GM19025 (cell line): ENCODE measurements at regions not wholly inside any gene's neighbourhood (a gene's known extent, or its start where the extent isn't known, plus 50 kb on each side); places are given as distances from the start of the nearest gene placed in this dataset.

Source experiments
- ATAC-seq: cut with Tn5 transposase; IDR thresholded peaks from one replicate; pipeline ENCODE4 v1.9.1; 2021; ENCODE audit warnings: mild to moderate bottlenecking, low read depth, moderate library complexity; ENCODE audit not compliant: unreplicated experiment

DNA sequence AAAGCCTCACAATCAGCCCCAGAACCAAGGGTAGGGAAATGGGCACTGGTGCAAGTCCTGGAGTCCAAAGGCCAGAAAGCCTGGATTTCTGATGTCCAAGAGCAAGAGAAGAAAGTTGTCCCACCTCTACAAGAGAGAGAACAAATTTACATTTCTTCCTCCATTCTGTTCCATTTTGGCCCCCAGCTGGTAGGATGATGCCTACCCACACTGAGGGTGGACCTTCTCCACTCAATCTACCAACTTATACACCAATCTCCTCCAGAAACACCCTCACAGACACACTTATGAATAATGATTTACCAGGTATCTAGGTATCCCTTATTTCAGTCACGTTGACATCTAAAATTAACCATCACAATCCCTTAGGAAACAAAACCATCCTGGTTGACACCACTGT lies 367.8 kb upstream of the GRIA3 start:
- no peak for ATAC-seq

DNA sequence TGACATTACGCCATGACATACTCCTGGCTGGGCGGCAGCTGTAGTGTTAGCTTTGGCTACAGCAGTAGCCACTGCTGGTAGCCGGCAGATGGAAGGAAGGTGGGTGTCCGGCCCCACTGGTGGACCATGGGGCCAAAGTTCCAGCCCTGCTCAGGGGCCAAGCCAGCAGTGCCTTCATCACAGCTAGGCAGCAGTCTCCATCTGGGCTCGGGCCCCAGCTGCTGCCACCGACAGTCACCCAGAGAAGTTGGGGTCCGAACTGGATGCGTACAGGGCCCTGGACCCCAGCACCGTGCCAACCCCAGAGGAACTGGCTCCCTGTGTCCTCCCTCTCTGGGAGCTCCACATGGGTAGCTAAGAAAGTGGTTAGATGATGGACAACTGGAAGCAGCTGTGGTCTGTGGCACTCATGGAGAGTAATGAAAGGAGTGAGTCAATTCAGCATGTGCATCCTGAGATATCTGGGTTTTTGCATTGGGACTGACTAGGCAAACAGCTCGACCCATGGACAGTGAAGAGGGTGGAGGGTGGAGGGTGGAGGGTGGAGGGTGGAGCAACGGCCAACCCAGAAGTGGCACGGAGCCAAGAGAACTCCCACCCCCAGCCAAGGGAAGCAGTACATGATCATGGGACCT lies 366.6 kb upstream of the GRIA3 start:
- no peak for ATAC-seq

DNA sequence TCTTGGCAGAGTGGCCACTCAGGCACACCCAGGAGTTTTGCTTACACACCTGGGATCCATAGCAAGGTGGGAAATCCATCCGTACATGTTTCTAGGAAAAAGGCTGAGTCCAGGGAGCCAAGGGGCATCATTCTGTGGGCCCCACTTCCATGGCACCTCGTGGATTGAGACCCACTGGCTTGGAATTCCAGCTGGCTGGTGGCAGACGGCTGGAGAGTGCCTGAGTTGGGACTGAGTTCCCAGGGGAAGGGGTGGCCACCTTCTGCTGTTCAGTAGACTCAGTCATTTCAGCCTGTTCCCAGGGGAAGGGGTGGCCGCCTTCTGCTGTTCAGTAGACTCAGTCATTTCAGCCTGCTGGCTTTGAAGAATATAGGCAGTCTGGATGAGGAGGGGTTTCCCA lies 366.0 kb upstream of the GRIA3 start:
- no peak for ATAC-seq

DNA sequence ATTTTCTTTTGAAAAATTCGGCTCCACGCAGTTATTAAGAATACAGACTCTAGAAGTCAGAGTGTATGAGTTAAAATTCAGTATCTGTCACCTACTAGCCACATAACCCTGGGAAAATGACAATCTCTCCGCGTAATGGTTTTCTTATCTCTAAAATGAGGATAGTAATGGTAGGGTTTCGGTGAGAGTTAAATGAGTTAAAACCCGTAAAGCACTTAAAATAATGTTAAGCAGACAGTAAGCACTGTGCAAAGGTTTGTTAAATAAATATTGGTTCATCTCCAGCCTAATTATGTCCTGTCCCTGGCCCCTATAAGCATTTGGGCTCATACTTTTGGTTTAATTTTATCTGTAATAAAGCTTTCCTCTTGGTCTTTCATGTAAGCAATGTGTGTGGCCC lies 350.8 kb upstream of the GRIA3 start:
- no peak for ATAC-seq

DNA sequence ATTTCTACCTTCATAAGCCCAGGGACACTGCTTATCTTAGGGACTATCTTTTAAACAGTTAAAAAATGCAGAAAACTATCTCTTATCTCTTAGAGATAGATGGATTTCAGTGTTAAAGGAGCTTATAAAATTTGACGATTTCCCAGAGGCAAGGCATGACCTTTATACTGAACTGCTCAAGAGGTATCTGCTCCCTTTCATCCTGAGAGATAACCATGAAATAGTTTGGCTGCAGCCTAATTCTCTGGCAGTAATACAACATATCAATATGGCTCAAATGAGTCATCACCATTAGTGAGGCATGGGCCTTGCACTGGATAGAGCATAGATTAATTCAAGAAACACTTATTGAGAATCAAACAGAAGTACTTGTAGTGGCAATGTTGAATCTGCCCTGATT lies 348.2 kb upstream of the GRIA3 start:
- ATAC-seq: no peak

DNA sequence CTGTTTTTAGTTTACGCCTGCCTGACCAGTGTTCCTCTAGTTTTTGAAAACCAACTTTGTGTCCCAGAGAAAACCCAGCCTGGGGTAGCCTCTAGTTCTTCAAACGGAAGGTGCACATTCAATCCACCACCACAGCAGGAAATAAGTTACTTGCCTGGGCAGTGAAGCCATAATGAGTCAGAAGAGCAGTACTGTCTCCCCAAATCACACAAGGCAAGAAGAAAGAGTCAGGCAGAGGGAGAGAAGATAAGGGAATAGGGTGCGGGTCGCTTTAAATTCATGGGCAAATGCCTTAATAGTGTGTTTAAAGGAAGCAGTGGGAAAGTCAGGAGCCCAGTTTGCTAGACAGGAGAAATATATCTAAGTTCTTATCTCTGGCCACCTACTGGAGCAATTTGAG lies 333.8 kb upstream of the GRIA3 start:
- ATAC-seq: no peak

DNA sequence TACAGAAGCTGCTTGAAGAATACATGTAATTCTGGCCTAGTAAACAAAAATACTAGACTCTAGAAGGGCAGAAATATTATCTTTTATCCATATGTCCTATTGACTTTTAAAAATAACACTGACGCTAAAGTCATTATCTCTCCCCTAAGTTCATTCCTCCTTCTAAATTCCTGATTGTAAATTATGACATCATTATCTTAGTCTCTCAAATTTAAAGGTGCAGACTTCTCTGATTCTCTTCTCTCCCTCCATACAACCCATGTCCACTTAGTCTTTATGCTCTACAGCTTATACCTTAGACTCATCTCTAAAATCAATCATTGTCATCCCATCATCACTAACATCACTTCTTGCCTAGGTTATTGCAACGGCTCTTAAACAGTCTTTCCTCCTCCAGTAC lies 327.9 kb upstream of the GRIA3 start:
- no peak for ATAC-seq

DNA sequence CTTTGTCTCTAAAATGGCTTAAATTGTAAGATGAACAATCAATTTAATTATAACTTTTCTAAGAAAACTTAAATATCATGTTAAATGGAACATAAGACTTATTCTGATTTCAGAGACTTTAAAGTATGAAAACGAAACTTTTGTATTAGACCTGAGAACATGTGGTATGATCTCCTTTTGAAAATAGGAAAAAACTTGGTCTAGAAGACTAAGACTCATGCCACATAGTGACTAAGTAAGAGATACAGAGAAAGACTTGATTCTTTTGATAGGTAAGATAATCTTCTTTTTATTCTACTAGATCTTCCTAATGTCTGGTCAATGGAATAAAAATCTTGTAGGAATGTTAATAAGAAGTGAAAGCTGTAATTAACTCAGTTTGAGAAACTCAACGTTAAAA lies 326.3 kb upstream of the GRIA3 start:
- ATAC-seq: no peak

DNA sequence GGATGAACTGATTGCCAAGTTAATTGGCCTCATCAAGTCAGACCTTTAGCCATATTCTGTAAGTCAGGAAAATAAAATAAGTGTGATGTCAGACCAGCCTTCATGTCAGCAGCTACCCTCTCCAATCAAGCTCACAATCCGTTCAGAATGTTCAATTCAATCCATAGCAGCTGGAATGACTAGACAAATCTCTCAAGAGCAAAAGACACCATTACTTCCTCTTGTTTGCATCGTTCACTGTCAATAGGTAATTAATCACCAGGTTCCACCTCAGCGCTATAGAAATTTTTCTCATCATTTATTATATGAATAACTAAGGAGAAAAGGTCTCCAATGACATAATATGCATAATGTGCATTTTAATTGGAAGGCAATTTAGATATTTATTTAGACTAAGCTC lies 321.0 kb upstream of the GRIA3 start:
- no peak for ATAC-seq

DNA sequence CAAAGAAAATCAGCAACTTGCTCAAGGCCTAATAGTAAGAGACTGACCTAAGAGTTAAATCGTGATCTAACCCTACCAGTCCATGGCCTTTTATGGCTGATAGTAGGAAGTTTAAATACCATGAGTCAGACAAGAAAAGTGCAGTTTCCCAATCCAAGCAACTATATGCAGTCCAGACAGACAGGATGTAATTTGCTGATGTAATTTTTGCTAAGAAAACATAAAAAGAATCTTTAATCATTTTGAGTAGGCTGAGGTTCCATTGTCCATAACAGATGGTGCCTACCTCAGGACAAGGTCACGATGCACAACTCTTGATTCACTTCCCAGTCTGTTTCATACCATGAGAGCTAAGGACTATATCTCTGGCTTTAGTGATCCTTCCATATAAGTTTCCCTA lies 317.5 kb upstream of the GRIA3 start:
- ATAC-seq: no peak

DNA sequence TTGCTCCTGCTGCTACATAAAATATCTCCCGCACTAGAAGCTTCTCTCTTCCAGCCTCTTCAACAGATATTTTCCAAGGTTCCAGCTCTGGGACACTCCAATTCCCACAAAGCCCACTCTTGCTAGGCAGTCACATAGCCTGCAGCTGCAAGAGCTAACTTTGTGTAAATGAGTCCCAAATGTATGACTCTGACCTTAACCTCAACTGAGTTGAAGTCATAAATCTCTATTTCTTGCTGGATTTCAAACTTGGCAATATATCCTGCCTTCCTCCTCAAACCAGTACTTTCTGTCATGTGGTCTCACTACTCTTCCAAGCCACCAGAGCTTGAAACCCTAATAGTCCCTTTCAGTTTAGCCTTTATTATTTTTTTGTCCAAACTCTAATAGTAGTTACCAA lies 315.4 kb upstream of the GRIA3 start:
- ATAC-seq: no peak

DNA sequence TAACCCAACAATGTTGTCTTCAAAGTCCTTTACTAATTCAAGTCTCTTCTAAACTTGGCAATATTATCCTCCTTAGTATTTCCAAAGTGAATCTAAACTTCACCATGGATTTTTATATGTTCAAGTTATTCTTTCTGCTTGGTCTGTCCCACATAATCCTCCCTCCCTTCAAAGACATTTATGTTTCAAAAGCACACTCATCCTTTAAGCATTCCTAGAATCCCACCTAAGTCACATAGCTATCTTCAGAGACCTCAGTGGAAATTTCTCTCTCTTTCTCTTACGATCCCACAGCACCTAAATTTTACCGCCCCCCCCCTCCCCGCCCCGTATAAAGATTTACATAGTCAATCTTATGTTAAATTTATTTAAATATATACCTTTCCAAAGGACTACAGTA lies 314.9 kb upstream of the GRIA3 start:
- no peak for ATAC-seq

DNA sequence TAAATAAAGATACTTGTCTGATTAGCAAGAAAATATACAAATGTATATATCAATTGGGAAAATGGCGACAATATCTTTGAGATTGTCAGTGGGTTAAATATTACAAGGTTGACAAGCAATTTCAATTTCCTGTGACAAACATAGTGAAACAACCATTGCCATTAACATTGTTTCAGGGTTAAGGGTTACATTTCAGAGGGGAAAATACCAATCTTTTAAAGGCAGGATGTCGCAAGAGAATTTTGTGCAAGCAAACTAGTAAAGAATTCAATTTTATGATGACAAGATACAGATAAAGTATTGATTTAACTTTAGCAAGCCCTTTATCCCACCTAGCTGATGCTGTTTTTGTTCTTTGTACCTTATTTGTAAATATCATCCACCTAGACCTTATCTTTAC lies 305.8 kb upstream of the GRIA3 start:
- ATAC-seq: no peak

DNA sequence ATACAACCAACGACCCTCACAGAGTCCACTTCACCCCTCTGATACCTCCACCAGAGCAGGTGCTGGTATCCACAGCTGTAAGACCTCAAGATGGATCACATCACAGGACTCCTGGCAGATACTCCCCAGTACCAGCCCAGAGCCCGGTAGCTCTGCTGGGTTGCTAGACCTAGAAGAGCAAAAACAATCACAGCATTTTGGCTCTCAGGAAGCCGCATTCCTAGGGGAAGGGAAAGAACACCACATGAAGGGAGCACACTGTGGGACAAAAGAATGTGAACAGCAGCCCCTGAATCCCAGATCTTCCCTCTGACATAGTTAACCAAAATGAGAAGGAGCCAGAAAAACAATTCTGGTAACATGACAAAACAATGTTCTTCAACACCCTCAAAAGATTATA lies 303.1 kb upstream of the GRIA3 start:
- ATAC-seq: no peak

DNA sequence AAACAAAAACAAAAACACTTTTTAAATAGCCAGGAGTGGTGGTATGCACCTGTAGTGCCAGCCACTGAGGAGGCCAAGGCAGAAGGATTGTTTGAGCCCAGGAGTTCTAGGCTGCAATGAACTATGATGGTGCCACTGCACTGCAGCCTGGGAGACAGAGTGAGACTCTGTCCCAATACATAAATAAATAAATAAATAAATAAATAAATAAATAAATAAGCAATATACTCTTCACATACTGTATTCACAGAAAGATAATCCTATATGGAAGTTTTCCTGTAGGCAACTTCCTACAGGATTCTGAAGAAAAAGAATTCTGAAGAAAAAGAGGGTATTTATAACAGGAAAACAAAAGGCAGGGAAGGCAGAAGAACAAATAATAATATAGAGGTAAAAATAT lies 293.3 kb upstream of the GRIA3 start:
- ATAC-seq: no peak

DNA sequence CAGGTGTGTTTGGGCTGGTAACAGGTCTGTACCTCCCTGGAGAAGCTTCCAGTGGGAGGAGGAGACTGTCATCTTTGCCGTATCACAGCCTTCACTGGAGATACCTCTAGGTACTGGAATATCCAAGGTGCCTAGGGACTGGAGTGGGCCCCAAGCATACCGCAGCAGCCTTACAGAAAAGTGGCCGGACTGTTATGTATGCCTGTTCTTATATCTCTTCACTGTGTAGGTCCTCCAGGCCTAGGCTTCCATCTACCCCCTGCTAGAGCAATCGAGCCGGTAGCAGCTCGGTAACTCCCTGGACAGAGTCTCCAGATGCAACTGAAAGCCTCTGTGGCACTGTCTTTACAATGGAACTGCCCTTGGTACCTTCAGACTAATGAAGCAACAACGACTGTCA lies 277.4 kb upstream of the GRIA3 start:
- ATAC-seq: no peak

DNA sequence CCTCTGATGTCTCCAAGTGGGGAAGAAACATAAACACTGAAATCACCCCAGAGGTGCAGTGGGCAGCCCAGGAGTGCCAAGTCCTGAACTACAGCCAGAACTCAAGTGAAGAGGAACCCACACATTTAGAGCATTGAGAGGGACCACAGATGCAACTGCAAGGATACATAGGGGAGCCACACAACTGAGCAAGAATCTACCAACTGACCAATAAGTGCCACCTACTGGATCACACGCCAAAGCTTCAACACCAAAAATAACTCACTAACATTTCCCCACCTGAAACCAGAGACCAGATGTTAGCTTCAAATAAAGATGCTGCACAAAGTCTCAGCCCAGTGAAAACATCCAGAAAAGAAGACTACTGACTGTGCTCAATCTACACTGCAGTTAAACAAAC lies 276.7 kb upstream of the GRIA3 start:
- no peak for ATAC-seq

DNA sequence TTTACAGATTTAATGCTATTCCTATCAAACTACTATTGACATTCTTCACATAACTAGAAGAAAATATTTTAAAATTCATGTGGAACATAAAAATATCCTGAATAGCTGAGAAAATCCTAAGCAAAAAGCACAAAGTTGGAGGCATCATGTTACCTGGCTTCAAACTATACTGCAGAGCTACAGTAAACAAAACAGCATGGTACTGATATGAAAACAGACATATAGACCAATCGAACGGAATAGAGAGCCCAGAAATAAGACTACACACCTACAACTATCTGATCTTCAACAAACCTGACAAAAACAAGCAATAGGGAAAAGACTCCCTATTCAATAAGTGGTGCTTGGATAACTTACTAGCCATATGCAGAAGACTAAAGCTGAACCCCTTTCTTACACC lies 273.4 kb upstream of the GRIA3 start:
- no peak for ATAC-seq

DNA sequence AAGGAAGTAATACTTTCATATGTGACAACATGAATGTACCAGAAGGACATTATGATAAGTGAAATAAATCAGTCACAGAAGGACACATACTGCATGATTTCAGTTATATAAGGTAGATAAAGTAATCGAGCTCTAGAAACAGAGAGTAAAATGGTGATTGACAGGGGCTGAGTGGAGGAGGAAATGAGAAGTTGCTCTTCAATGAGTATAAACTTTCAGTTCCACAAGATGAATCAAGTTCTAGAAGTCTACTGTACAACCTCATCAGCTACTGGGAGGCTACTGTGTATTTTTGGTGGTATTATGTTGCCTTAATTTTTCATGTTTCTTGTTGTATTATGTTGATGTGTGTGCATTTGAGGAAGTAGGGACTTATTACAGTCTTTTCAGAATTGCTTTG lies 270.9 kb upstream of the GRIA3 start:
- ATAC-seq: no peak

DNA sequence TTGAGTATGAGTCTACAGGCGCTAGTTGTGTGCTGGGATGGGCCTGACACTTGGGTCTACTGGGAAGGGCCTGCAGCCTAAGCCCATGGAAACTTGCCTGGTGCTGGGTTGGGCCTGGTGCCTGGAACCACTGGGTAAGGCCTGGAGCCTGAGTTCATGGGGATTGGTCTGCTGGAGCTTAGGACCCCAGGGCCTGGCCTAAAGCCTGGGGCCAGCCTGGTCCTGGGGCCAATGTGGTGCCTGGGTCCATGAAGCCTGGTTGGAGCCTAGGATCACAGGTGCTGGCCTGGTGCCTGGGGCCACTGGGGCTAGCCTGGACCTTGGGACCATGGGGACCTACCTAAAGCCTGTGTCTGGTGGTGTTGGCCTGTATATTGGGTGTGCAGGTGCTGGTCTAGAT lies 270.3 kb upstream of the GRIA3 start:
- no peak for ATAC-seq

DNA sequence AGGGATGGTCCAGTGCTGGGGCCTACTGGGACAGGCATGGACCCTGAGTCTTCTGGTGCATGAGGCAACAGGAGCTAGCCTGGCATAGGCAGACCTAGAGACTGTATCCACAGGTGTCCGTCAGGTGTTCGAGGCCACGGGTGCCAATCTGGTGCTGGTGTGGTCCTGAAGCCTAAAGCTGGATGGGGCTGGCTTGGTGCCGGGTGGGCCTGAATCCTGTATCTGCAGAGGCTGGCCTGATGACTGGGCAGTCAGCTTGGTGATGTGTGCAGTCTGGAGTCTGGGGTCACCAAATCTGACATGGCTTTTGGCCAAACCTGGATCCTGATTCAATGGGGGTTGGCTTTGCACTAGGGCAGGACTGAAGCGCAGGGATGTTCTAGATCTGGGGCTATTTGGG lies 269.8 kb upstream of the GRIA3 start:
- ATAC-seq: no peak

DNA sequence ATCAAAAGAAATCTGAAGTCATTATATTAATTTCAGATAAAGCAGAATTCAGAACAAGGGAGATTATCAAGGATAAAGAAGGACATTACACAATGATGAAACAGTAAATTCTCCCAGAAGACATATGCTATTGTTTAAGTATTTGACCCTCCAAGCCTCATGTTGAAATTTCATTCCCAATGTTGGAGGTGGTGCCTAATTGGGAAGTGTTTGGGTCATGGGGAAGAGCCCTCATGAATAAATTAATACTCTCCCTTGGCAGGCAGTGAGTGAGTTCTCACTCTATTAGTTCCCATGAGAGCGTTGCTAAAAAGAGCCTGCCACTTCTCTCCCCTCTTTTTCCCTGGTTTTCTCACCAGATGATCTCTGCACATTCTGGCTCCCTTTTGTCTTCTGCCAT lies 249.9 kb upstream of the GRIA3 start:
- no peak for ATAC-seq

DNA sequence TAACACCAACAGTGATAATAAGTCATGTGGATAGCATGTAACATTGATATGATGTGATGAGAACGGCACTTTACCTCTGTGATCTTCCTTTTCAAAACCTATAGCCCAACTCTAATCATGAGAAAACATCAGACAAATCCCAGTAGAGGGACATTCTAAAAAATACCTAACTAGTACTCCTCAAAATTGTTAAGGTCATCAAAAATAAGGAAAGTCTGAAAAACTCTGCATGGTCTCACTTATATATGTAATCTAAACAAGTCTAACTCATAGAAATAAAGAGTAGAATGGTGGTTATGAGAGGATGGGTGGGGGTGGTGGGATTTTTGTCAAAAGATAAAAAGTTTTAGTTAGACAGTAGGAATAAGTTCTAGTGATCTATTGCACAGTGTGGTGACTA lies 243.9 kb upstream of the GRIA3 start:
- no peak for ATAC-seq
